Body of pancreas (tissue), 4 donors: ENCODE measurements at regions not wholly inside any gene's neighbourhood (a gene's known extent, or its start where the extent isn't known, plus 50 kb on each side); places are given as distances from the start of the nearest gene placed in this dataset.

Experiments used
- ATAC-seq: fragments of 150-250 bp; one replicate; pipeline ENCODE4 v1.9.1; 2016
- DNase-seq, 4 donors: peaks; one replicate each; pipeline ENCODE4 v3.0.0-alpha.2; 2019
- H3K27ac ChIP-seq, 4 donors: fragments of 200-600 bp; sonication (generic); 1 replicate in 3 of 4; 2 replicates in 1 of 4; pipeline versions ENCODE4 v1.5.1 to v1.6.1; 2016 to 2019; ENCODE audit warnings: mild to moderate bottlenecking in 1 of 4, mixed read lengths in 1 of 4, moderate library complexity in 1 of 4
- H3K27me3 ChIP-seq, 2 donors: fragments of 200-600 bp; sonication (generic); one replicate each; pipeline ENCODE4 v1.6.0; 2016; ENCODE audit warnings: mild to moderate bottlenecking in 1 of 2
- H3K36me3 ChIP-seq, 2 donors: fragments of 200-600 bp; sonication (generic); replicated peaks in 1 of 2; 2 replicates each; pipeline ENCODE4 v1.5.1; 2016; ENCODE audit warnings: low read depth in 2 of 2; ENCODE audit not compliant: insufficient read depth in 1 of 2
- H3K4me1 ChIP-seq: fragments of 200-600 bp; sonication (generic); one replicate; pipeline ENCODE4 v1.6.0; 2016
- H3K4me3 ChIP-seq, 2 donors: fragments of 200-600 bp; sonication (generic); 1 replicate in 1 of 2; 2 replicates in 1 of 2; pipeline ENCODE4 v1.5.1; 2016 to 2019
- H3K9me3 ChIP-seq, 3 donors: fragments of 200-600 bp; sonication (generic); 1 replicate in 2 of 3; 2 replicates in 1 of 3; pipeline ENCODE4 v1.5.1; 2016
- POLR2A ChIP-seq, 3 donors: fragments of 450-650 bp; IDR thresholded peaks; one replicate each; pipeline ENCODE4 v1.6.1; 2016; ENCODE audit warnings: antibody characterized with exemption in 3 of 3, mild to moderate bottlenecking in 2 of 3
- WGBS, 2 donors: methylation state at CpG; one replicate each; pipeline ENCODE4 v1.1.5; 2017; 5-methylcytosine and 5-hydroxymethylcytosine counted together
- intact Hi-C: fragments of 100-400 bp; cut with DNase I; formaldehyde crosslinking; loops from one replicate; pipeline ENCODE4 v1.15.1; 2023
- TF ChIP-seq, protein P1 (sequence below), 7 experiments: fragments of 450-650 bp in 4 of 7; fragments of 200-600 bp in 3 of 7; sonication (generic) in 3 of 7; IDR thresholded peaks; one replicate each; pipeline ENCODE4 v1.5.1; 2016 to 2019; ENCODE audit warnings: antibody characterized with exemption in 7 of 7

- no peaks in the 10 kb centered on the region for H3K27me3 ChIP-seq
- no peak overlapping the region for H3K4me3 ChIP-seq
- intact Hi-C loops, result no loop called here
- H3K27ac ChIP-seq, result no peak overlapping the region
- H3K9me3 ChIP-seq, result no peaks in the 10 kb centered on the region
- H3K36me3 ChIP-seq, result no peaks in the 10 kb centered on the region
- 70 to 73% methylated on average over 7 of the region's 7 CpGs for whole genome bisulfite sequencing, 2 donors
- DNase-seq, result no peak
- TF ChIP-seq, protein P1, sequence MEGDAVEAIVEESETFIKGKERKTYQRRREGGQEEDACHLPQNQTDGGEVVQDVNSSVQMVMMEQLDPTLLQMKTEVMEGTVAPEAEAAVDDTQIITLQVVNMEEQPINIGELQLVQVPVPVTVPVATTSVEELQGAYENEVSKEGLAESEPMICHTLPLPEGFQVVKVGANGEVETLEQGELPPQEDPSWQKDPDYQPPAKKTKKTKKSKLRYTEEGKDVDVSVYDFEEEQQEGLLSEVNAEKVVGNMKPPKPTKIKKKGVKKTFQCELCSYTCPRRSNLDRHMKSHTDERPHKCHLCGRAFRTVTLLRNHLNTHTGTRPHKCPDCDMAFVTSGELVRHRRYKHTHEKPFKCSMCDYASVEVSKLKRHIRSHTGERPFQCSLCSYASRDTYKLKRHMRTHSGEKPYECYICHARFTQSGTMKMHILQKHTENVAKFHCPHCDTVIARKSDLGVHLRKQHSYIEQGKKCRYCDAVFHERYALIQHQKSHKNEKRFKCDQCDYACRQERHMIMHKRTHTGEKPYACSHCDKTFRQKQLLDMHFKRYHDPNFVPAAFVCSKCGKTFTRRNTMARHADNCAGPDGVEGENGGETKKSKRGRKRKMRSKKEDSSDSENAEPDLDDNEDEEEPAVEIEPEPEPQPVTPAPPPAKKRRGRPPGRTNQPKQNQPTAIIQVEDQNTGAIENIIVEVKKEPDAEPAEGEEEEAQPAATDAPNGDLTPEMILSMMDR (IDR thresholded peaks at IDR 0.05), result no peak
- TF ChIP-seq POLR2A (IDR thresholded peaks at IDR 0.05), result no peak
- no peaks in the 10 kb centered on the region for H3K4me1 ChIP-seq
- no peak for ATAC-seq
These were observed 223.3 kb upstream of the FERD3L start for GRCh38 chr7:19368491-19368925.

DNA sequence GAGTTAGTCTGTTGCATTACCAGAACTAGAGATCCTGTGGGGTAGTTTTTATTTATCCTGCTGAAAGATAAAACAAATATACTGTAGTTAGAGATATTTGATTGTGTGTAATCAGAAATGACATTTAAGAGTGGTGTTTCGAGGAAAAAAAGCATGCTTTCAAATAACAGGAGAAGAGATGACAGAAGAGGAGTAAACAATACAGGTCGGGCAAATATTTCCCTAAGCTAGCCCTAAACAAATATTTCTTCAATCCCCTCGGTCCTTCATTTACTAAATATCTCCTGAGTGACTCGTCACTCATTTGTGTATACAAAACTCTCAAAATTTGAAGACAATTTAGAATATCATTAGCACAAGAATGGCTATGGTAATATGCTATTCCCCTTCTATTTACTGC lies 219.7 kb upstream of the FERD3L start:
- DNase-seq (no peak), ATAC-seq (no peak)
- H3K9me3 ChIP-seq, result no peaks in the 10 kb centered on the region
- H3K36me3 ChIP-seq, result no peaks in the 10 kb centered on the region
- H3K4me1 ChIP-seq, result no peaks in the 10 kb centered on the region
- TF ChIP-seq, protein P1 (IDR thresholded peaks at IDR 0.05), result no peak
- no peak for TF ChIP-seq POLR2A (IDR thresholded peaks at IDR 0.05)
- H3K4me3 ChIP-seq, result no peak overlapping the region
- no peaks in the 10 kb centered on the region for H3K27me3 ChIP-seq
- H3K27ac ChIP-seq, result no peak overlapping the region
- WGBS, 2 donors, result 28 to 35% methylated on average over 4 of the region's 4 CpGs
- intact Hi-C loops, result no loop called here

DNA sequence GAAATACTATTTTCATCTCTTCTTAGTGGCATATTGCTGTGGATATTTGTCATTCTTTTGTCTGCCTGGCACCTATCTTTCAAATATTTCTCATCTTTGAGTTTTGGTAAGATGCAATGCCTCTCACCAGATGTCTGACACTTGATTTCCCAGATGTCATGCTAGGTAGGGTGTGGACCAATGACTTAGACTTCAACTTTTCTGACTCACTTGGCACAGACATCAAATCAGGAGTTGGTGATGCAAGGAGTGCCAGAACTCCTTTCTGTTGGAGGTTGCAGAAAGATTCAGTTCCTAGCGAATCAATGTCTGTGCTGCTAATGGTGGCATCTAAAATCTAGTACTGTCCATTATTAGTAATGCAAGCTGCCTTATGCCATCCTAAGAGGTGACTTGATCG lies 216.9 kb upstream of the FERD3L start:
- no peaks in the 10 kb centered on the region for H3K27me3 ChIP-seq
- no peak overlapping the region for H3K4me3 ChIP-seq
- no peak for ATAC-seq
- no peaks in the 10 kb centered on the region for H3K9me3 ChIP-seq
- intact Hi-C loops, result no loop called here
- no peaks in the 10 kb centered on the region for H3K4me1 ChIP-seq
- H3K36me3 ChIP-seq, result no peaks in the 10 kb centered on the region
- TF ChIP-seq, protein P1 (IDR thresholded peaks at IDR 0.05), result no peak
- TF ChIP-seq POLR2A (IDR thresholded peaks at IDR 0.05), result no peak
- H3K27ac ChIP-seq, result no peak overlapping the region
- 67 to 69% methylated on average over 2 of the region's 2 CpGs for WGBS, 2 donors
- no peak for DNase-seq

DNA sequence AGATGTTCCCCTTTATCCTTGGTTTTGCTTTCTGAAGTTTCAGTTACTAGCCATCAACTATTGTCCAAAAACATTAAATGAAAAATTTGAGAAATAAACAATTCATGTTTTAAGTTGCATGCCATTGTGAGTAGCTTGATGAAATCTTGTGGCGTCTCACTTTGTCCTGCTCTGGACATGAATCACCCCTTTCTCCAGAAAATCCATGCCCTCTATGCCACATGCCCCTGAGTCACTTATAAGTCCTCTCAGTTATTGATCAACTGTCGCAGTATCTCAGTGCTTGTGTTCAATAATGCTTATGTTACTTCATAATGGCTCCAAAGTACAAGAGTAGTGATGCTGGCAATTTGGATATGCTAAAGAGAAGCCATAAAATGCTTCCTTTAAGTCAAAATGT lies 208.0 kb upstream of the FERD3L start:
- Histone ChIP-seq H3K4me1 (no peaks in the 10 kb centered on the region), H3K9me3 (no peaks in the 10 kb centered on the region), H3K27me3 (no peaks in the 10 kb centered on the region), H3K36me3 (no peaks in the 10 kb centered on the region), H3K4me3 (no peak overlapping the region), H3K27ac (no peak overlapping the region)
- intact Hi-C loops, result no loop called here
- ATAC-seq (no peak), DNase-seq (no peak)
- TF ChIP-seq, protein P1 (IDR thresholded peaks at IDR 0.05), result no peak
- no peak for TF ChIP-seq POLR2A (IDR thresholded peaks at IDR 0.05)
- 17 to 25% methylated on average over 2 of the region's 2 CpGs for WGBS, 2 donors

- ATAC-seq, result no peak
- Histone ChIP-seq H3K4me1 (no peaks in the 10 kb centered on the region), H3K4me3 (no peak overlapping the region), H3K9me3 (no peaks in the 10 kb centered on the region), H3K36me3 (no peaks in the 10 kb centered on the region), H3K27me3 (no peaks in the 10 kb centered on the region), H3K27ac (no peak overlapping the region)
- DNase-seq, result no peak
- 21% methylated on average over 1 of the region's 1 CpG for WGBS, 2 donors
- TF ChIP-seq POLR2A (IDR thresholded peaks at IDR 0.05), result no peak
- TF ChIP-seq, protein P1 (IDR thresholded peaks at IDR 0.05), result no peak
- intact Hi-C loops, result no loop called here
These were observed 207.1 kb upstream of the FERD3L start for GRCh38 chr7:19352305-19352695.
